ENCODE measurements at regions not wholly inside any gene's neighbourhood (a gene's known extent, or its start where the extent isn't known, plus 50 kb on each side); places are given as distances from the start of the nearest gene placed in this dataset.

- H3K4me1 ChIP-seq = no peaks in the 10 kb centered on the region
- intact Hi-C loops (cut with DNase I) = no loop called here
- no peak for TF ChIP-seq CTCF (IDR thresholded peaks at IDR 0.05)
- H3K27me3 ChIP-seq = no peaks in the 10 kb centered on the region
- no peaks in the 10 kb centered on the region for H3K36me3 ChIP-seq
- H3K4me3 ChIP-seq = no peak overlapping the region
- peak overlapping the region; percentile 27 to 31 for H3K27ac ChIP-seq
- H3K9me3 ChIP-seq = no peaks in the 10 kb centered on the region
- peak in 1 of 2 donors; percentile 66 for DNase-seq (ENCODE audit: low spot score in 2 of 2)
These were observed 66.3 kb upstream of the FRMD4A start for GRCh38 chr10:14397066-14397465.

GRCh38 chr10:14396411-14397048, 65.8 kb upstream of the FRMD4A start:
- H3K4me3 ChIP-seq = no peak overlapping the region
- H3K4me1 ChIP-seq = no peaks in the 10 kb centered on the region
- intact Hi-C loops (cut with DNase I) = no loop called here
- peak overlapping the region; percentile 27 to 31 for H3K27ac ChIP-seq
- H3K9me3 ChIP-seq = no peaks in the 10 kb centered on the region
- H3K27me3 ChIP-seq = no peaks in the 10 kb centered on the region
- DNase-seq (ENCODE audit: low spot score in 2 of 2) = no peak
- peak in 1 of 3 experiments; percentile 8 for TF ChIP-seq CTCF (IDR thresholded peaks at IDR 0.05)
- no peaks in the 10 kb centered on the region for H3K36me3 ChIP-seq

DNA sequence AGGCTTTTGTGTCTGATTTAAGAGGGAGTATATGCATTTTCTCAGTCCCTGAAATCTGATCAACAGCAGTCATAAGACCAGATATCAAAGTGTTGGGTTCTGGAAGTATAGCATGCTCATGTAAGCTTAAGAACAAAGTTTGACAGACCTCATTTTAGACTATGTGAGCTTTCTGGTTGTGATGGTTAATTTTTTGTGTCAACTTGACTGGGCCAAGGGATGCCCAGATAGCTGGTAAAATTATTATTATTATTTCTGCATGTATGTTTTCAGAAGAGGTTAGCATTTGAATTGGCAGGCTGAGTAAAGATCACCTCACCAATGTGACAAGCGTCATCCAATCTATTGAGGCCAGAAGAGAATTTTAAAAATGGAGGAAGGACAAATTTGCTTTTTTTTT, 63.5 kb upstream of the FRMD4A start:
- intact Hi-C loops (cut with DNase I) = no loop called here
- Histone ChIP-seq H3K27me3 (no peaks in the 10 kb centered on the region), H3K4me1 (no peaks in the 10 kb centered on the region), H3K36me3 (no peaks in the 10 kb centered on the region), H3K27ac (no peak overlapping the region), H3K4me3 (no peak overlapping the region), H3K9me3 (no peaks in the 10 kb centered on the region)
- TF ChIP-seq CTCF (IDR thresholded peaks at IDR 0.05) = no peak
- DNase-seq (ENCODE audit: low spot score in 2 of 2) = no peak

DNA sequence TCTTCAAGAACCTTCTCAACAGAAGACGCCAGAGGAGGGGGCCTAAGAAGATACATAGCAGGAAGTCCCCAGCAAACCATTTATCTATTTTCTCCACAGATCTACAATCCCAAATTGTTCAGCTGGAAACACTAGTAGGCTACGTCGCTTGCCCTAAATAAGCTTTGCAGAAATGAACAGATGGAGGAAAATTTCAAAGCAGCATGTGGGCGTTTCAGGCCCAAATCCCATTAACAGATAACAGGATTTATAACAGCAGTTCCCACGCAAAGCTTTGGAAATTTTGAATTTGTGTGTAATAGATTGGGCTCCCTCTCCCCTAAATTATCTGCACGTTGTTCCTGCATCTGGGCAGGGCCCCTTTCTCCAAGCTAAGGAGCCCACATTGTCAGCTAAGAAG, 60.6 kb upstream of the FRMD4A start:
- no peaks in the 10 kb centered on the region for H3K36me3 ChIP-seq
- H3K27me3 ChIP-seq = no peaks in the 10 kb centered on the region
- no peaks in the 10 kb centered on the region for H3K9me3 ChIP-seq
- intact Hi-C loops (cut with DNase I) = no loop called here
- no peak overlapping the region for H3K4me3 ChIP-seq
- TF ChIP-seq CTCF (IDR thresholded peaks at IDR 0.05) = no peak
- H3K4me1 ChIP-seq = no peaks in the 10 kb centered on the region
- no peak for DNase-seq (ENCODE audit: low spot score in 2 of 2)
- H3K27ac ChIP-seq = no peak overlapping the region

DNA sequence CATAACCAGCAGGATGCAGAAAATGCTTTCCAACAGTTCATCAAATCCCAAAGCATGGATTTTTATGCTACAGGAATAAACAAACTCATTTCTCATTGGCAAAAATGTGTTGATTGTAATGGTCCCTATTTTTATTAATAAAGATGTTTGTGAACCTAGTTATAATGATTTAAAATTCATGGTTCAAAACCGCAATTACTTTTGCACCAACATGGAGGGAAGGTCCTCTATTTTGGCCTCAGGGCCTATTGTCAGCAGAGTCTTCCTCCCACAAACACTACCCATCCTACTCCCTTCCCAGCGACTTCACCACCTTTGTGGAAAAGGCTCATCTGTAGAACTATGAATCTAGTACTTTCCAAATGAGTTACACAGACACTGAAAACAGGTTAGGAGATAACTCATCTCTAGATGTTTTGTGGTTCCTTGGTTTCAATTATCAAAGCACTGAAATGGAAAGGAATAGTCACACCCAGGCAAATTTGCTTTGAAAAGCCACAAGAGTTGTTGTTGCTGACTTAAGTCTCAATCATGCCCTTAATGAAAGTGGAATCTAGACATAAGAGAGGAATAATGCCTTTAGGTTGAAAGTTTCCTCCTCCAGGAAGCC, 59.4 kb upstream of the FRMD4A start:
- no peaks in the 10 kb centered on the region for H3K36me3 ChIP-seq
- no peak for TF ChIP-seq CTCF (IDR thresholded peaks at IDR 0.05)
- no peaks in the 10 kb centered on the region for H3K4me1 ChIP-seq
- H3K27ac ChIP-seq = no peak overlapping the region
- H3K4me3 ChIP-seq = no peak overlapping the region
- no peaks in the 10 kb centered on the region for H3K27me3 ChIP-seq
- H3K9me3 ChIP-seq = no peaks in the 10 kb centered on the region
- intact Hi-C loops (cut with DNase I) = no loop called here
- DNase-seq (ENCODE audit: low spot score in 2 of 2) = no peak
